ENCODE measurements at regions not wholly inside any gene's neighbourhood (a gene's known extent, or its start where the extent isn't known, plus 50 kb on each side); places are given as distances from the start of the nearest gene placed in this dataset.

GRCh38 chr13:50125554-50126262 lies 110.5 kb downstream of the KCNRG start:
- peaks cover 76% of the 10 kb centered on the region for H3K27me3 Mint-ChIP-seq (ENCODE audit: low read depth, poor library complexity)
- DNase-seq: peak; percentile 77
- peak overlapping the region; percentile 81 for H3K27ac Mint-ChIP-seq
- TF ChIP-seq, protein P1, sequence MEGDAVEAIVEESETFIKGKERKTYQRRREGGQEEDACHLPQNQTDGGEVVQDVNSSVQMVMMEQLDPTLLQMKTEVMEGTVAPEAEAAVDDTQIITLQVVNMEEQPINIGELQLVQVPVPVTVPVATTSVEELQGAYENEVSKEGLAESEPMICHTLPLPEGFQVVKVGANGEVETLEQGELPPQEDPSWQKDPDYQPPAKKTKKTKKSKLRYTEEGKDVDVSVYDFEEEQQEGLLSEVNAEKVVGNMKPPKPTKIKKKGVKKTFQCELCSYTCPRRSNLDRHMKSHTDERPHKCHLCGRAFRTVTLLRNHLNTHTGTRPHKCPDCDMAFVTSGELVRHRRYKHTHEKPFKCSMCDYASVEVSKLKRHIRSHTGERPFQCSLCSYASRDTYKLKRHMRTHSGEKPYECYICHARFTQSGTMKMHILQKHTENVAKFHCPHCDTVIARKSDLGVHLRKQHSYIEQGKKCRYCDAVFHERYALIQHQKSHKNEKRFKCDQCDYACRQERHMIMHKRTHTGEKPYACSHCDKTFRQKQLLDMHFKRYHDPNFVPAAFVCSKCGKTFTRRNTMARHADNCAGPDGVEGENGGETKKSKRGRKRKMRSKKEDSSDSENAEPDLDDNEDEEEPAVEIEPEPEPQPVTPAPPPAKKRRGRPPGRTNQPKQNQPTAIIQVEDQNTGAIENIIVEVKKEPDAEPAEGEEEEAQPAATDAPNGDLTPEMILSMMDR (IDR thresholded peaks at IDR 0.05): no peak
- peaks cover 59% of the 10 kb centered on the region for H3K4me1 Mint-ChIP-seq
- H3K9me3 Mint-ChIP-seq: no peaks in the 10 kb centered on the region
- H3K4me3 Mint-ChIP-seq: peak overlapping the region; percentile 82
- H3K36me3 Mint-ChIP-seq (ENCODE audit: low read depth): peaks cover 2% of the 10 kb centered on the region

- DNase-seq: peak; percentile 25
- Mint-ChIP-seq H3K4me1 (peaks cover 64% of the 10 kb centered on the region), H3K36me3 (ENCODE audit: low read depth) (no peaks in the 10 kb centered on the region)
Measured at GRCh38 chr13:50126263-50126992, 111.2 kb downstream of the KCNRG start.

GRCh38 chr13:50126993-50127725 lies 111.9 kb downstream of the KCNRG start:
- DNase-seq: peak; percentile 51
- H3K4me1 Mint-ChIP-seq: peaks cover 68% of the 10 kb centered on the region

More at GRCh38 chr13:50126263-50126992, 111.2 kb downstream of the KCNRG start:
- Mint-ChIP-seq H3K27ac (peak overlapping the region; percentile 81), H3K27me3 (ENCODE audit: low read depth, poor library complexity) (peaks cover 78% of the 10 kb centered on the region), H3K9me3 (no peaks in the 10 kb centered on the region), H3K4me3 (peak overlapping the region; percentile 76)
- TF ChIP-seq, protein P1 (IDR thresholded peaks at IDR 0.05): no peak

DNA sequence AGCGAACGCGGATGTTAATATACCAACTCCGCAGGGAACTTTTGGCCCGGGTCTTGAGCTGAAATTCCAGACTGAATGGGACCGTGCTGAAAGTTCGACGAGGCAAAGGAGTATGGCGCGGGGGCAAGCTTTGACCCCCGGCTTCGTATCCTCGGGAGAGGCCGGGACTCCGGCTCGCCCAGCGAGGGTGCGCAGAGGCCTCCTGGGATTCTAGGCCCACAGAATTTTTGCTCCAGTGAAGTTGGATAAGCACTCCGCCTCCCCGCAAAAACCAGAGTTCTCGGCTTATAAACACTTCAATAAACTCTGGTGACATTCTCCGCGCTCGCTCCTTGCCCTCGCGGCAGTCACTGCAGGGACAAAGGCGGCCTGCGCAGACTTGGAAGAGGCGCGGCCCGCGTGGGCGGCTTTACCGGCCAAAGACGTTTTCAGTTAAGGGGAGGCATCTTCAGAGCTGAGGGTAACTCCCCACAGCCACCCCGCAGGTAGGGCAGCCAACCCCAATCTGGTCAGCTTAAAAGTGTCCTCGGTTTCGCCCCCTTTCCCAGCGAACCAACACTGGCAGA lies 112.6 kb downstream of the KCNRG start:
- H3K27me3 Mint-ChIP-seq (ENCODE audit: low read depth, poor library complexity): peaks cover 80% of the 10 kb centered on the region
- TF ChIP-seq, protein P1 (IDR thresholded peaks at IDR 0.05): no peak
- peak overlapping the region; percentile 76 for H3K4me3 Mint-ChIP-seq
- no peaks in the 10 kb centered on the region for H3K36me3 Mint-ChIP-seq (ENCODE audit: low read depth)
- peak; percentile 46 for DNase-seq
- no peak overlapping the region for H3K27ac Mint-ChIP-seq
- H3K4me1 Mint-ChIP-seq: peaks cover 68% of the 10 kb centered on the region
- no peaks in the 10 kb centered on the region for H3K9me3 Mint-ChIP-seq

More at GRCh38 chr13:50126993-50127725, 111.9 kb downstream of the KCNRG start:
- peak overlapping the region; percentile 76 for H3K4me3 Mint-ChIP-seq
- H3K9me3 Mint-ChIP-seq: no peaks in the 10 kb centered on the region
- TF ChIP-seq, protein P1 (IDR thresholded peaks at IDR 0.05): no peak
- no peak overlapping the region for H3K27ac Mint-ChIP-seq
- H3K36me3 Mint-ChIP-seq (ENCODE audit: low read depth): no peaks in the 10 kb centered on the region
- peaks cover 80% of the 10 kb centered on the region for H3K27me3 Mint-ChIP-seq (ENCODE audit: low read depth, poor library complexity)

- Mint-ChIP-seq H3K9me3 (no peaks in the 10 kb centered on the region), H3K4me3 (peak overlapping the region; percentile 76), H3K4me1 (peaks cover 66% of the 10 kb centered on the region), H3K27ac (no peak overlapping the region), H3K36me3 (ENCODE audit: low read depth) (no peaks in the 10 kb centered on the region), H3K27me3 (ENCODE audit: low read depth, poor library complexity) (peaks cover 80% of the 10 kb centered on the region)
- TF ChIP-seq, protein P1 (IDR thresholded peaks at IDR 0.05): no peak
- DNase-seq: peak; percentile 21
Measured at GRCh38 chr13:50128428-50128931, 113.2 kb downstream of the KCNRG start.

All from nephron progenitor cell (in vitro differentiated cells).